ENCODE measurements at regions not wholly inside any gene's neighbourhood (a gene's known extent, or its start where the extent isn't known, plus 50 kb on each side); places are given as distances from the start of the nearest gene placed in this dataset.

- Mint-ChIP-seq H3K27me3 (ENCODE audit: low read depth) (no peaks in the 10 kb centered on the region; the same call in 1 of the 2 replicates), H3K9me3 (peaks cover 2 to 33% of the 10 kb centered on the region in 2 experiments; a peak in 4 of 5 replicates), H3K4me1 (no peaks in the 10 kb centered on the region), H3K36me3 (ENCODE audit: insufficient read depth in 1 of 3, low read depth in 3 of 3) (no peaks in the 10 kb centered on the region), H3K27ac (no peak overlapping the region), H3K4me3 (no peak overlapping the region)
- Histone ChIP-seq H3K9ac (ENCODE audit: extremely low read depth, insufficient read length, low read length) (no peak overlapping the region), H3K79me1 (ENCODE audit: insufficient read depth, low read depth, low read length, poor library complexity, severe bottlenecking) (no peaks in the 10 kb centered on the region), H3K27ac (ENCODE audit: insufficient read length, low read depth, low read length) (no peak overlapping the region), H3T11ph (ENCODE audit: low read length) (no peak overlapping the region), H3K4ac (ENCODE audit: low read depth, low read length) (no peak overlapping the region), H4K8ac (replicated peaks; ENCODE audit: insufficient read length, low read depth, low read length) (no peak overlapping the region), H3K23ac (ENCODE audit: insufficient read length, low read depth, low read length) (no peak overlapping the region), H2BK12ac (ENCODE audit: insufficient read length, low read depth, low read length) (no peak overlapping the region), H3K79me2 (ENCODE audit: insufficient read depth, low read length) (no peaks in the 10 kb centered on the region), H3K4me1 (ENCODE audit: insufficient read depth, low read length) (no peaks in the 10 kb centered on the region), H2BK120ac (ENCODE audit: low read depth, low read length, poor library complexity, severe bottlenecking) (no peak overlapping the region), H4K5ac (ENCODE audit: insufficient read length, low read depth, low read length) (no peak overlapping the region), H2BK20ac (ENCODE audit: low read depth, low read length, poor library complexity, severe bottlenecking) (no peak overlapping the region), H4K20me1 (ENCODE audit: control insufficient read depth, insufficient read depth, insufficient read length) (no peaks in the 10 kb centered on the region), H3K56ac (ENCODE audit: insufficient read length, low read depth, low read length) (no peak overlapping the region), H3K4me2 (ENCODE audit: insufficient read depth, insufficient read length, low read length) (no peak overlapping the region), H2BK5ac (ENCODE audit: insufficient read length, low read length) (no peak overlapping the region), H3K27me3 (ENCODE audit: insufficient read depth, low read length) (no peaks in the 10 kb centered on the region), H3K9me3 (ENCODE audit: control insufficient read depth, low read depth, low read length) (no peaks in the 10 kb centered on the region), H2AK5ac (ENCODE audit: insufficient read length, low read length) (no peak overlapping the region), H3K18ac (ENCODE audit: insufficient read length, low read depth, low read length) (no peak overlapping the region), H2AFZ (ENCODE audit: low read length) (no peak overlapping the region), H3K23me2 (ENCODE audit: insufficient read length, low read depth, low read length, poor library complexity, severe bottlenecking) (no peaks in the 10 kb centered on the region), H4K91ac (ENCODE audit: insufficient read length, low read depth, low read length) (no peak overlapping the region), H3K14ac (ENCODE audit: insufficient read depth, low read length) (no peak overlapping the region), H2BK15ac (ENCODE audit: low read depth, low read length) (no peak overlapping the region)
- no peak for TF ChIP-seq CTCF (conservative IDR thresholded peaks at IDR 0.05)
- no CpG with 5 or more reads among the region's 1 CpG for WGBS (ENCODE audit: extremely low coverage, insufficient read length, low lambda C conversion rate)
- no peak for DNase-seq
Measured at GRCh38 chr5:75952963-75953362, 130.2 kb upstream of the SV2C start.

Measured in H9 (cell line).